HG03571 (cell line): ENCODE measurements at regions not wholly inside any gene's neighbourhood (a gene's known extent, or its start where the extent isn't known, plus 50 kb on each side); places are given as distances from the start of the nearest gene placed in this dataset.
A peak's percentile ranks its signal among the peaks of the same experiment; 100 is the strongest.
"Not testable (repeated sequence)": the region's sequence is repeated elsewhere in the genome, so short reads cannot be mapped to it uniquely, and the experiment has no call there.

Experiments used
- ATAC-seq: cut with Tn5 transposase; IDR thresholded peaks from one replicate; pipeline ENCODE4 v1.9.1; 2021; ENCODE audit not compliant: unreplicated experiment

GRCh38 chr1:200284236-200284635, 125.6 kb downstream of the ZNF281 start:
- not testable (repeated sequence) for ATAC-seq

- no peak for ATAC-seq
These were observed 127.2 kb downstream of the ZNF281 start for GRCh38 chr1:200282497-200283122.

GRCh38 chr1:200281201-200281835, 128.5 kb downstream of the ZNF281 start:
- no peak for ATAC-seq

GRCh38 chr1:200279810-200280411, 129.9 kb downstream of the ZNF281 start:
- no peak for ATAC-seq

- no peak for ATAC-seq
These were observed 133.9 kb downstream of the ZNF281 start for GRCh38 chr1:200275816-200276453.

GRCh38 chr1:200275415-200275814, 134.4 kb downstream of the ZNF281 start:
- no peak for ATAC-seq

- ATAC-seq = no peak
These were observed 135.7 kb downstream of the ZNF281 start for GRCh38 chr1:200274116-200274515.

- ATAC-seq = no peak
These were observed 137.3 kb downstream of the ZNF281 start for GRCh38 chr1:200272481-200273068.

- ATAC-seq = no peak
These were observed 140.6 kb downstream of the ZNF281 start for GRCh38 chr1:200269256-200269655.

GRCh38 chr1:200267937-200268336, 141.9 kb downstream of the ZNF281 start:
- ATAC-seq = no peak

- no peak for ATAC-seq
These were observed 142.4 kb downstream of the ZNF281 start for GRCh38 chr1:200267458-200267857.

GRCh38 chr1:200266871-200267270, 143.0 kb downstream of the ZNF281 start:
- no peak for ATAC-seq

GRCh38 chr1:200265881-200266280, 144.0 kb downstream of the ZNF281 start:
- ATAC-seq = no peak

GRCh38 chr1:200265104-200265503, 144.7 kb downstream of the ZNF281 start:
- ATAC-seq = no peak

- no peak for ATAC-seq
These were observed 146.6 kb downstream of the ZNF281 start for GRCh38 chr1:200263203-200263602.

GRCh38 chr1:200262326-200262965, 147.4 kb downstream of the ZNF281 start:
- peak; percentile 75 for ATAC-seq

GRCh38 chr1:200260597-200261335, 149.1 kb downstream of the ZNF281 start:
- no peak for ATAC-seq

- ATAC-seq = no peak
These were observed 151.1 kb downstream of the ZNF281 start for GRCh38 chr1:200258447-200259375.

GRCh38 chr1:200257235-200257634, 152.6 kb downstream of the ZNF281 start:
- ATAC-seq = no peak
